Suppressor macrophage treated with lipopolysaccharide for 1 hour (primary cell): ENCODE measurements at regions not wholly inside any gene's neighbourhood (a gene's known extent, or its start where the extent isn't known, plus 50 kb on each side); places are given as distances from the start of the nearest gene placed in this dataset.
"Not testable (repeated sequence)": the region's sequence is repeated elsewhere in the genome, so short reads cannot be mapped to it uniquely, and the experiment has no call there.

Experiments used
- DNase-seq, 3 donors: peaks; one replicate each; pipeline ENCODE4 v3.0.0-alpha.2; 2020 to 2022

GRCh38 chr16:26510924-26511323 is 555.8 kb upstream of the C16orf82 start:
- DNase-seq: no peak

GRCh38 chr16:26511463-26511862 is 555.3 kb upstream of the C16orf82 start:
- no peak for DNase-seq

- DNase-seq: no peak
Observed at GRCh38 chr16:26521626-26522025, 545.1 kb upstream of the C16orf82 start.

GRCh38 chr16:26524281-26524680 is 542.4 kb upstream of the C16orf82 start:
- no peak for DNase-seq

- DNase-seq: no peak
Observed at GRCh38 chr16:26524846-26525245, 541.9 kb upstream of the C16orf82 start.

- no peak for DNase-seq
Observed at GRCh38 chr16:26525856-26526255, 540.9 kb upstream of the C16orf82 start.

GRCh38 chr16:26526633-26527032 is 540.1 kb upstream of the C16orf82 start:
- no peak for DNase-seq

- DNase-seq: no peak
Observed at GRCh38 chr16:26530584-26531289, 536.0 kb upstream of the C16orf82 start.

- DNase-seq: no peak
Observed at GRCh38 chr16:26531290-26531730, 535.4 kb upstream of the C16orf82 start.

- DNase-seq: no peak
Observed at GRCh38 chr16:26532456-26532855, 534.3 kb upstream of the C16orf82 start.

- DNase-seq: no peak
Observed at GRCh38 chr16:26542198-26542597, 524.5 kb upstream of the C16orf82 start.

- no peak for DNase-seq
Observed at GRCh38 chr16:26546573-26546972, 520.2 kb upstream of the C16orf82 start.

- DNase-seq: no peak
Observed at GRCh38 chr16:26547681-26548080, 519.0 kb upstream of the C16orf82 start.

- no peak for DNase-seq
Observed at GRCh38 chr16:26550111-26550610, 516.6 kb upstream of the C16orf82 start.

GRCh38 chr16:26554030-26554429 is 512.7 kb upstream of the C16orf82 start:
- no peak for DNase-seq

- DNase-seq: no peak
Observed at GRCh38 chr16:26561303-26561702, 505.4 kb upstream of the C16orf82 start.

- no peak for DNase-seq
Observed at GRCh38 chr16:26563018-26563417, 503.7 kb upstream of the C16orf82 start.

GRCh38 chr16:26567356-26567755 is 499.4 kb upstream of the C16orf82 start:
- DNase-seq: no peak

- peak in 1 of 3 donors; percentile 1 for DNase-seq
Observed at GRCh38 chr16:26569793-26570192, 496.9 kb upstream of the C16orf82 start.

- DNase-seq: no peak
Observed at GRCh38 chr16:26578748-26579147, 488.0 kb upstream of the C16orf82 start.

GRCh38 chr16:26583803-26584202 is 482.9 kb upstream of the C16orf82 start:
- no peak for DNase-seq

- no peak for DNase-seq
Observed at GRCh38 chr16:26593700-26594099, 473.0 kb upstream of the C16orf82 start.

GRCh38 chr16:26594666-26595065 is 472.1 kb upstream of the C16orf82 start:
- no peak for DNase-seq

- DNase-seq: no peak
Observed at GRCh38 chr16:26595199-26595598, 471.5 kb upstream of the C16orf82 start.

GRCh38 chr16:26596033-26596432 is 470.7 kb upstream of the C16orf82 start:
- not testable (repeated sequence) for DNase-seq
